A673 (cell line): ENCODE measurements at regions not wholly inside any gene's neighbourhood (a gene's known extent, or its start where the extent isn't known, plus 50 kb on each side); places are given as distances from the start of the nearest gene placed in this dataset.

Experiments used
- CTCF ChIP-seq: fragments of 300-800, 200-600 bp; sonication (generic); conservative IDR thresholded peaks from 2 replicates; pipeline ENCODE4 v1.5.1; 2017; ENCODE audit warnings: low read depth, mild to moderate bottlenecking, antibody characterized with exemption, low read length, moderate library complexity, mixed read lengths
- EZH2 ChIP-seq: fragments of 200-600 bp; sonication (generic); IDR thresholded peaks from 2 replicates; pipeline ENCODE4 v1.6.1; 2017; ENCODE audit warnings: borderline replicate concordance, low read depth, mild to moderate bottlenecking, mixed read lengths, antibody characterized with exemption, low read length; ENCODE audit not compliant: poor library complexity, severe bottlenecking

GRCh38 chr17:77772461-77772897 is 186.0 kb upstream of the TNRC6C start:
- TF ChIP-seq CTCF (peak; percentile 45), EZH2 (no peak)
